Natural killer cell treated with Interleukin-12 subunit alpha and Interleukin-12 subunit beta and Interleukin-15 and Interleukin-18, amount 100 ng/mL, for 72 hours (primary cell): ENCODE measurements at regions not wholly inside any gene's neighbourhood (a gene's known extent, or its start where the extent isn't known, plus 50 kb on each side); places are given as distances from the start of the nearest gene placed in this dataset.
"Not testable (repeated sequence)": the region's sequence is repeated elsewhere in the genome, so short reads cannot be mapped to it uniquely, and the experiment has no call there.

ENCODE experiments used
- ATAC-seq, 2 donors: fragments of 150-1000 bp; cut with Tn5 transposase in 1 of 2; sonication (Bioruptor Pico), chemical (Tn5 transposase) in 1 of 2; 2 replicates each; pipeline ENCODE4 v1.10.0; 2021
- DNase-seq: peaks from one replicate; pipeline ENCODE4 v3.0.0; 2022; ENCODE audit warnings: low spot score
- H3K27ac Mint-ChIP-seq, 2 donors: 1 replicate in 1 of 2; 2 replicates in 1 of 2; pipeline ENCODE4 v1.8.0; 2022; ENCODE audit warnings: mixed read lengths in 2 of 2, mild to moderate bottlenecking in 1 of 2, moderate library complexity in 1 of 2
- H3K27me3 Mint-ChIP-seq, 2 donors: 1 replicate in 1 of 2; 2 replicates in 1 of 2; pipeline ENCODE4 v1.8.0; 2022; ENCODE audit warnings: mixed read lengths in 2 of 2
- H3K36me3 Mint-ChIP-seq: one replicate; pipeline ENCODE4 v1.8.0; 2022; ENCODE audit warnings: mixed read lengths
- H3K4me1 Mint-ChIP-seq, 2 donors: 1 replicate in 1 of 2; 2 replicates in 1 of 2; pipeline ENCODE4 v1.8.0; 2022; ENCODE audit warnings: low read depth in 2 of 2, mixed read lengths in 2 of 2, mild to moderate bottlenecking in 1 of 2
- H3K4me3 Mint-ChIP-seq: one replicate; pipeline ENCODE4 v1.8.0; 2022; ENCODE audit warnings: mixed read lengths
- H3K9me3 Mint-ChIP-seq: 2 replicates; pipeline ENCODE4 v1.8.0; 2022; ENCODE audit warnings: mixed read lengths

DNA sequence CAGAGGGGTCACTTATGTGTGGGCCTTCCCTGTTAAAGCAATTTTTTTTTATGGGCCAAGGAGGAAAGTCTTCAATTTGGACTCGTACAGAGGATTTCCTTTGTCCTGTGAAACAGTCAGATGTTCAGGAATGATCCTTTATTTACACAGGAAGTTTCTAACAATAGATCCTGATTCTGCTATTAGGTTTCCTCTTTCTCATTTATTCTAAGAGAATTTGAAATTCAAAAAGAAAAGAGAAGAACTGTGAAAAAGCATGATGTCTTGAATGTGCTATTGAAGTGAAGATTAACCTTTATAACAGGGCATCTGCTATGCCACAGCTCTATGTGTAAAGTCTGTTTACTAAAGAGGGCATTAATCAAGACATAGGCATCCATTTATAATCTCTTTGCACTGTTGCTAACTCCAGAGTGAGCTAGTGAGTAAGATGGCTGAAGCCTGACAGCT is 105.3 kb upstream of the FAM98A start:
- Mint-ChIP-seq H3K36me3 (no peaks in the 10 kb centered on the region), H3K9me3 (no peaks in the 10 kb centered on the region), H3K27me3 (peaks cover 0 to 6% of the 10 kb centered on the region in 2 donors), H3K27ac (no peak overlapping the region), H3K4me1 (no peaks in the 10 kb centered on the region), H3K4me3 (no peak overlapping the region)
- ATAC-seq: no peak
- DNase-seq: no peak

DNA sequence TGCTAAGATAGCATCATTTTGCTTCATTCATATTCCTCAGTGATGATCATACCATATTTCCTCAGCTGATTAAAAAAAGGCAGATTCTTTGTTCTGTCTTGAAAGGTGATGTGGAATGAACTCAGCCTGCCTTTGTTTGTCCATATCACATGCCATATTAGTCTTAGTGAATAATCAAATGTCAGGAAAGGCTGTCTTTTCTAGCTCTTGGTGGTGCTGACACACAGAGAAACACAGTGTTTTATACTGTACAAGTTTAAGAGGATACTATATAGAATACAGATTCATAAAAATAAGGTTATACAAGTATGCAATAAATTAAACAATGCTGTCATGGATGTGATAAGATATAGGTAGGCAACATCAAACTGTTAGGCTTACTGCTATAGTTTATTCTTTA is 97.1 kb upstream of the FAM98A start:
- Mint-ChIP-seq H3K4me1 (no peaks in the 10 kb centered on the region), H3K4me3 (no peak overlapping the region), H3K27ac (no peak overlapping the region), H3K36me3 (peaks cover 3% of the 10 kb centered on the region), H3K9me3 (peaks cover 16% of the 10 kb centered on the region), H3K27me3 (peaks cover 4 to 24% of the 10 kb centered on the region in 2 donors)
- no peak for DNase-seq
- no peak for ATAC-seq

DNA sequence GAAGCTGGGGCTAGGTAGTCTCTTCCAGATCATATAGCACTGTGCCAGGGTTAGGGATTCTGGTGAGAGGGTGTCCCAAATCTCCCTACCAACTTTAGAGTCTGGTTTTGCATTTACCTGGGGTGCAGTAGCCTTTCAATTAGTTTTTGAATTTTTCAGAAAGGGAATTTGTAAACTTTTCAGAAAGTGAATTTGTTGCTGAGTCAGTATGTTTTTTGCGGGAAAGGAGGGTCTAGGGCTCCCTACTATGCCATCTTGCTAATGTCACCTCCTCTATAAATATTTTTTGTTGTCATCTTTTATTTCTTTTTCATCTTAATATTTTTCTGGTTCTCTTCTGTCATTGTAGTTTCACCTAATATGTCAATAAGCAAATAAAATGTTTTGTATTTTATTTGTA is 95.8 kb upstream of the FAM98A start:
- Mint-ChIP-seq H3K9me3 (peaks cover 23% of the 10 kb centered on the region), H3K27ac (no peak overlapping the region), H3K27me3 (peaks cover 4 to 24% of the 10 kb centered on the region in 2 donors), H3K4me1 (no peaks in the 10 kb centered on the region), H3K4me3 (no peak overlapping the region), H3K36me3 (peaks cover 13% of the 10 kb centered on the region)
- ATAC-seq: no peak
- DNase-seq: no peak

- not testable (repeated sequence) for ATAC-seq, H3K4me1 Mint-ChIP-seq, DNase-seq, H3K4me3 Mint-ChIP-seq, H3K27ac Mint-ChIP-seq
- Mint-ChIP-seq H3K36me3 (peaks cover 25% of the 10 kb centered on the region), H3K9me3 (peaks cover 26% of the 10 kb centered on the region), H3K27me3 (peaks cover 0 to 16% of the 10 kb centered on the region in 2 donors)
Measured at GRCh38 chr2:33690686-33691085, 91.6 kb upstream of the FAM98A start.

DNA sequence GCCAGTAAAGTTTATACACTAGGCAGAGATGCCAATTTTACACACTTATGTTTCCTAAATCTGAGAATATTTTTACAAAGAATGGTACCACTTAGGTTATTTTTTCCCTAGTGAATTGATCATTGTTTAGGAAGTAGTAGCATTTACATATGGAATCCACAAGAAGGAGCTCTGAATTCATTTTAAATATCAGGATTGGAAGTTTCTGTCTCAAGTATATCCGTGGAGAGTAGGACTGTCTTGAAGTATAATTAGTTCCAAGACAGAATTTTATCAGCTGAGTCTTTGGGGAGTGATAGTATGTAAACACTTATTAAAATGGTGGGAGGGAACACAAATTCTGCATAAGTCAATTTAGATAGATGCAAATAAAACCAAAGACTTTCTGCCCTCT is 82.3 kb upstream of the FAM98A start:
- no peak overlapping the region for H3K4me3 Mint-ChIP-seq
- H3K36me3 Mint-ChIP-seq: no peaks in the 10 kb centered on the region
- H3K27ac Mint-ChIP-seq: no peak overlapping the region
- peaks cover 0 to 15% of the 10 kb centered on the region in 2 donors for H3K27me3 Mint-ChIP-seq
- no peaks in the 10 kb centered on the region for H3K4me1 Mint-ChIP-seq
- H3K9me3 Mint-ChIP-seq: peaks cover 3% of the 10 kb centered on the region
- DNase-seq: no peak
- no peak for ATAC-seq

GRCh38 chr2:33680644-33681363 is 81.7 kb upstream of the FAM98A start:
- H3K4me1 Mint-ChIP-seq: no peaks in the 10 kb centered on the region
- peaks cover 3% of the 10 kb centered on the region for H3K9me3 Mint-ChIP-seq
- no peak overlapping the region for H3K27ac Mint-ChIP-seq
- ATAC-seq (no peak), DNase-seq (no peak)
- H3K4me3 Mint-ChIP-seq: no peak overlapping the region
- no peaks in the 10 kb centered on the region for H3K36me3 Mint-ChIP-seq
- peaks cover 0 to 15% of the 10 kb centered on the region in 2 donors for H3K27me3 Mint-ChIP-seq

- H3K36me3 Mint-ChIP-seq: no peaks in the 10 kb centered on the region
- H3K27me3 Mint-ChIP-seq: peaks cover 0 to 15% of the 10 kb centered on the region in 2 donors
- no peaks in the 10 kb centered on the region for H3K9me3 Mint-ChIP-seq
- no peak for DNase-seq
- no peak overlapping the region for H3K27ac Mint-ChIP-seq
- no peak for ATAC-seq
- no peak overlapping the region for H3K4me3 Mint-ChIP-seq
- H3K4me1 Mint-ChIP-seq: no peaks in the 10 kb centered on the region
Measured at GRCh38 chr2:33678436-33678835, 79.3 kb upstream of the FAM98A start.

- ATAC-seq (no peak), DNase-seq (no peak)
- Mint-ChIP-seq H3K4me1 (no peaks in the 10 kb centered on the region), H3K27ac (no peak overlapping the region), H3K36me3 (no peaks in the 10 kb centered on the region), H3K4me3 (no peak overlapping the region), H3K27me3 (peaks cover 0 to 17% of the 10 kb centered on the region in 2 donors), H3K9me3 (no peaks in the 10 kb centered on the region)
Measured at GRCh38 chr2:33673937-33674336, 74.8 kb upstream of the FAM98A start.

- H3K4me1 Mint-ChIP-seq: no peaks in the 10 kb centered on the region
- H3K9me3 Mint-ChIP-seq: no peaks in the 10 kb centered on the region
- H3K4me3 Mint-ChIP-seq: no peak overlapping the region
- DNase-seq: no peak
- H3K27me3 Mint-ChIP-seq: peaks cover 0 to 12% of the 10 kb centered on the region in 2 donors
- ATAC-seq: no peak
- no peak overlapping the region for H3K27ac Mint-ChIP-seq
- no peaks in the 10 kb centered on the region for H3K36me3 Mint-ChIP-seq
Measured at GRCh38 chr2:33672896-33673295, 73.8 kb upstream of the FAM98A start.

DNA sequence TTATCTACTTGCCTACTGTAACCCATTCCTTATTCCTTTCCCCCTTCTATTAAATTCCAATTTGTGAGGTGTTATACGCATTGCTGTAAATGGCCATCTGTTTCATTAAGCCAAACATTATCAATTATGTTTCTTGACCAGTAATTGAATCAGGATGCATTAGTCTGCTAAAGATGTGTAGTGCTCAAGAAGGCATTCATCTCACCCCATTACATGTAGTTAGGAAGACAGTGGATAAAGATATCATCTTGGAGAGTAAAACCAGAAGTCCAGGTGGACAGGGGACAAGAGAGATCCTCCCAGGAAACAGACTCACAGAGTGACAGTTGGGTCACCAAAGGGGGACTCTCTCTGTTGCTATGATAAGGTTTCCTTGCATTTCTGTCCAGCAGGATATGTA is 73.3 kb upstream of the FAM98A start:
- H3K36me3 Mint-ChIP-seq: no peaks in the 10 kb centered on the region
- DNase-seq: no peak
- no peaks in the 10 kb centered on the region for H3K4me1 Mint-ChIP-seq
- H3K27me3 Mint-ChIP-seq: peaks cover 0 to 12% of the 10 kb centered on the region in 2 donors
- ATAC-seq: no peak
- H3K4me3 Mint-ChIP-seq: no peak overlapping the region
- H3K9me3 Mint-ChIP-seq: no peaks in the 10 kb centered on the region
- no peak overlapping the region for H3K27ac Mint-ChIP-seq

GRCh38 chr2:33671198-33671597 is 72.1 kb upstream of the FAM98A start:
- no peak overlapping the region for H3K4me3 Mint-ChIP-seq
- DNase-seq (no peak), ATAC-seq (no peak)
- no peaks in the 10 kb centered on the region for H3K4me1 Mint-ChIP-seq
- peaks cover 0 to 12% of the 10 kb centered on the region in 2 donors for H3K27me3 Mint-ChIP-seq
- H3K27ac Mint-ChIP-seq: no peak overlapping the region
- no peaks in the 10 kb centered on the region for H3K9me3 Mint-ChIP-seq
- H3K36me3 Mint-ChIP-seq: no peaks in the 10 kb centered on the region

- H3K9me3 Mint-ChIP-seq: no peaks in the 10 kb centered on the region
- ATAC-seq: no peak
- no peaks in the 10 kb centered on the region for H3K36me3 Mint-ChIP-seq
- peaks cover 0 to 12% of the 10 kb centered on the region in 2 donors for H3K27me3 Mint-ChIP-seq
- H3K4me3 Mint-ChIP-seq: no peak overlapping the region
- DNase-seq: no peak
- no peak overlapping the region for H3K27ac Mint-ChIP-seq
- no peaks in the 10 kb centered on the region for H3K4me1 Mint-ChIP-seq
Measured at GRCh38 chr2:33670392-33670937, 71.4 kb upstream of the FAM98A start.

GRCh38 chr2:33666879-33667278 is 67.8 kb upstream of the FAM98A start:
- Mint-ChIP-seq H3K27ac (no peak overlapping the region), H3K36me3 (peaks cover 4% of the 10 kb centered on the region), H3K27me3 (peaks cover 0 to 12% of the 10 kb centered on the region in 2 donors), H3K9me3 (peaks cover 4% of the 10 kb centered on the region), H3K4me1 (no peaks in the 10 kb centered on the region), H3K4me3 (no peak overlapping the region)
- ATAC-seq: no peak
- DNase-seq: no peak

DNA sequence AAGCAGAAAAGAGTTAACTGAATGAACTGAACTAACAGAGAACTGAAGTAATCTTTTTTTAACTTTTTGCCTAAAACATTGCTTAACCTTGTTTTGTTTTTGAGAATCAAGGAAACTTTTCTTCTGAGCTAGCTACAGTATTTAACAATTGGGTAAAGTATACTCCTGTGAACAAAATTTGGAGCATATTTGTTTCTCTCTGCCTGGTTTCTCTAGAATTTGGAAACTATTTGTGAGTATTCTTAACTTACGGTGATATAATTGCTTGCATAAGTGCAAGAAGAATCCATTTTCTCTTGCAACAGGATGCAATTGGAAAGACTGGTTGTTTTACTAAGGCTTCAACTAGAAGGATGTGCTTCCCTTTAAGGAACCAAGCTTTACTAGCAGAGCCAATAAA is 65.9 kb upstream of the FAM98A start:
- Mint-ChIP-seq H3K4me3 (no peak overlapping the region), H3K27ac (no peak overlapping the region), H3K36me3 (peaks cover 4% of the 10 kb centered on the region), H3K4me1 (no peaks in the 10 kb centered on the region), H3K27me3 (peaks cover 0 to 4% of the 10 kb centered on the region in 2 donors), H3K9me3 (peaks cover 4% of the 10 kb centered on the region)
- DNase-seq (no peak), ATAC-seq (no peak)
